HG02588 (cell line): ENCODE measurements at regions not wholly inside any gene's neighbourhood (a gene's known extent, or its start where the extent isn't known, plus 50 kb on each side); places are given as distances from the start of the nearest gene placed in this dataset.
"Not testable (repeated sequence)": the region's sequence is repeated elsewhere in the genome, so short reads cannot be mapped to it uniquely, and the experiment has no call there.

Experiments
- ATAC-seq: cut with Tn5 transposase; IDR thresholded peaks from one replicate; pipeline ENCODE4 v1.9.1; 2021; ENCODE audit warnings: mild to moderate bottlenecking, moderate library complexity; ENCODE audit not compliant: unreplicated experiment

DNA sequence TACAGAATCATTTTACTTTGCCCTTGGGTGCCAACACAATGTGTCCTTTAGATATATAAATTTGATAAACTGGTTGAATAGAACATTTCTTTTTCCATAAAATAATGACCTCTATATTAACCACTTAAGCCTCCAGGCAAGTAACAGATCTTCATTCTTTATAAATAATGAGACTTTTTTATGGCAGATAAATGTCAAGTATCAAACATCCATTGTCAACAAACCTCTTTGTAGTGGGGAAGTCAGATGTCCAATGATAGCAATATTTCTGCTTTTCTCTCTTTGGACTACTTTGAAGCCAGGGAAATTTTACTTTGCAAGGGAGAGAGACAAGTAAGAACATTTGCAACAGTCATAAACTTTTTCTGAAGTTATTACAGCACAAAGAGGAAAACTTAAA, 841.2 kb downstream of the CDH8 start:
- ATAC-seq, result no peak

GRCh38 chr16:61194573-61194972, 841.7 kb downstream of the CDH8 start:
- ATAC-seq, result no peak

DNA sequence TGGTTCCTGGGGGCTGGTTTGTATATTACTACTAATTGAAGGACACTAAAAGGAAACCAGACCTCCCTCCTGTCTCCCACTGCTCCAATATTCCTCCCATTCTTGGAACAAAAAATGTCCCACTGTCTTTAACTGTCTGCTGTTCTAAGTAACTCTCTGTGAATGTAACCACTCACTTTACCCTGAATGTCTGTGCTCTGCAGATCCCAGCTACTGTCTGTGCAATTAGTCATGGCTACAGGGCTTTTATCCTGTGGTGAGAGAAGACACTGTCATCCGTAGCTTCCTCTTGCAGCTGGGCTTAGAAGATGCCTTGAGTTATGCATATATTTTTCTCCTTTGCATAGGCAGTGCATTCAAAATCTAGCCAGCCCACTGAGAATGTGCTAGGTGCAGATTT, 853.8 kb downstream of the CDH8 start:
- no peak for ATAC-seq

DNA sequence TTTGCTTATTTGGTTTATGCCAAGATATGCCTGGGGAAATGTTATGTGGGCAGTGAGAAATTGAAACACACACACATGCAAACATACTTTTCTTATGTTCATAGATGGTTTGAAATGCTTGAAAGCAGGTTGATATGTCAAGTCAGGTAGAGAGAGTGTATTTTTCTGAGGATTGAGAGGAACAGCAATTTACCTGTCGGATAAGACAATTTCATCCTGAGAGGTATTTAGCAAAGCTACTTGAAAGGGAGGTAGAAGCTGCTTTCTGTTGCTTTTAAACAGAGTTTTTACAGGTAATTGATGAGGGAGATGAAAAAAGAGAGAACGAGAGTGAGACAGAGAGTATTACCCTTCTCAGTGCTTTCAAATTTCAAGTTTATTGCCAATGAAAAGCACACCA, 854.3 kb downstream of the CDH8 start:
- ATAC-seq, result no peak

DNA sequence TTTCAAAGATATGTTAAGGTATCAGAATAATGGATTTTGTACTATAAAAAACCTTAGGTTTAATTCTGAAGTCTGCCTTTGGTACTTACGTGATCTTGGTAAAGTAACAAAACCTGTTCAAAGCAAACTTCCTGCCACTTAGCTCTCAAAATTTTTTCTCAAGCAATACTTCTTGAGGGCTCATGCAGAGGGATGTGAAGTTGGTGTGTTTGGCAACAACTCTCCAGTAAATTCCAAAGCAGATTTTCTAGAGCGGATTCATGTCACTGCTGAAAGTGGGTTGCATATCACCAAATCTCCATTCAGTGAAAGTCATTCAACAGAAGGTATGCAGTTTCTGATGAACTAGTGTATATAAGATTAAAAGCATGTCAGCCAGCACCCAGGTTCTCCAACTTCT, 856.7 kb downstream of the CDH8 start:
- no peak for ATAC-seq

GRCh38 chr16:61165797-61166196, 870.4 kb downstream of the CDH8 start:
- no peak for ATAC-seq

DNA sequence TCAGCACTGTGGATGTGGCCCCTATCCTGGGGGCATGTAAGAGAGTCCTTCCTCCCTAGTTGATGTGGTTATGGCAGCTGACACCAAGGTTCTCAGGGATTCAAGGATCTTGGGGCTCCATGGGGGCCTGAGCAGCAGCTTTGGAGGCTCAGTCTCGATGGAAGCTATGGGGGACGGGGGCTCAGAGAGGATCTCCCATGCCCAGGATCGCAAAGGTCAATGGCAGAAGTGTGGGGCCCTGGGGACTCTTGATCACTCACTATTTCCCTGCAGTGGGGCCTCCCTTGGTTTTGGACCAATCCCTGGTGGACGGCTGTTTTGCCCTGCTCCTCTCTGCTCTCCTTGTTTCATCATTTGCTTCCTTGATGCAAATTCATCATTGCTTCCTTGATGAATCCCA, 885.9 kb downstream of the CDH8 start:
- no peak for ATAC-seq

DNA sequence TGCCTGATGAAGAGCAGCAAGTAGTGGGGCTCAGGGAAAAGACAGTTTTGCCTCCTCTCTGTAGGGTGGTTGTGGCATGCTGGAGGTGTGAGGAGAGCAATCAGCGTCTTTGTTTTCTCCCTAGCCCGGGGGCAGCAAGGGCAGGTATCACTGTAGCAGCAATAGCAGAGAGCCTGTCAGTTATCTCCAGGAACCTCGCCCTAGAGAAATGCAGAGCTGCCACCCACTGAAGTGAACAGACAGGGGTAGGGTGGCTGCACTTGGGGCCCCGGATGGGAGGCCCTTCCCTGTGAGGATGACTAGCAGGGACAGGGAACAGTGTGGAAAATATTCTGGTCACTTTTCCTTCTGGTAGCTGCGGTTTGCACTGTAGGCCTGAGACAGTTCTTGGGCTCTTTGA, 886.5 kb downstream of the CDH8 start:
- no peak for ATAC-seq

DNA sequence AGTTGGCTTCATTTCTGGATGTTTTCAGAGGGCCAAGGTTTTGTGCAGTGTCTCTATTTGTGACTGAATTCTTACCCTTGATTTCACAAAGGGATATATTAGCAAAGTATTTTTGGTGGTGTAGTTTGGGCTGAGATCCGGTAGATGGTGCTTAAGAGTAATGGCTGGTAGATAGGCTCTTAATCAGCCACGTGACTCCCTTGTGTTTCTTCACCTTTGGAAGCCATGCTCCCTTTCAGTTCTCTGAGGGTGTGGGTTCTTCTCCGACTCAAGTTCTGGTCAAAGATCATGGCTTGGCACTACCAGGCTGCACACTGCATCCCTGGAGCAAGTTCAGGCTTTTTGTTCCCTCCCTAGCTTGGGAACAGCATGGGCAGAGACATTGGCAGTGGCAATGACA, 887.3 kb downstream of the CDH8 start:
- no peak for ATAC-seq

DNA sequence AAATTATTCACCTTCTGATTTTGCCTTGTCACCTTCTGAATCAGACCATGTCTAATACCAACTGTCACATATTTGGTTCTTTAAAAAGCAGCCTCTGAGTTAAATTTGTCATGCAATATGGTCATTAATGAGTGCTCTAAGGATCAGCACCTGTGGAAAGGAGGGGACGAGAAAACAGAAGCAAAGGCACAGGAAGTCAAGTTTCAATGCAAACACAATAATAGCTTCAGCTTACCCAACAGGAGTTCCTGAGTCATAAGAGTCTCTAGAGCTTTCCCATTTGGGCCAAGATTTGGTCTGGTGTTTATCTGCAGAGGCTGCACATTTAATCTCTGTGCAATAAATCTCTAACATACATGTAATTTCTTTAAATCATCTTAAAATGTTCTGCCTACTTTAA, 889.8 kb downstream of the CDH8 start:
- no peak for ATAC-seq

DNA sequence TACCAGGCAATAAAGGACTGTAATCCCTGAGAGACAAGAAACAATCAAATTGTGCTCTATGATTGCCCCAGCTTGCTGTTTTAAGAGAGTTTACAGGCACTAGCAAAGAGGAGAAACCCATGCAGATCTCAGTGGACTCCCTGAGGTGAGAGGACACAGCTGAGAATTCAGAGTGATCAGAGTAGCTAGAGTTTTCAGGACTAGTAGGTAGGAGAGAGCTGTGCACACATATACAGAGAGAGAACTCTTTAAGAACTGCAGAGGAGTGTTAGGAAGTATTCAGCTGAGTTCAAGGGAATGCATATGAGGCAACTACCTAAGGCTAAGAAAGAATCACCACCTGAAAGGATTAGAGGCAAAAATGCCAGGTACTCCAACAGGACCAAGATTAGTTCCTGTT, 904.8 kb downstream of the CDH8 start:
- ATAC-seq, result no peak

- no peak for ATAC-seq
Observed at GRCh38 chr16:61128545-61129323, 907.5 kb downstream of the CDH8 start.

DNA sequence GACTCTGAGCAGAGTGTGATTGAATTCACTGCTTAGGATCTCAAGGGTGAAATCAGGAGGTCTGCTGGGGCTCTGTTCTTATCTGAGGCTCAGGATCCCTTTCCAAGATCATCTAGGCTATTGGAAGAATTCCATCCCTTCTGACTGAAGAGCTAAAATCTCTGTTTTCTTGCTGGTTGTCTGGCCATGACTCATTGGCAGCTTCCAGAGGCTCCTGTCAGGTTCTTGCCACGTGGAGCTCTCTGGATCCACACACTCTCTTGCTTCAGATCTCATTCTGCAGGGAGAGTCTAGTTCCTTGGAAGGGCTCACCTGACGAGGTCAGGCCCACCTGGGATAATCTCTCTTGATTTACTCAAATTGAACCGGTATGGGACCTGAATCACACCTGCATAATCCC, 930.7 kb downstream of the CDH8 start:
- ATAC-seq, result no peak

GRCh38 chr16:61098505-61098904, 937.7 kb downstream of the CDH8 start:
- ATAC-seq, result no peak

- not testable (repeated sequence) for ATAC-seq
Observed at GRCh38 chr16:61091300-61091699, 944.9 kb downstream of the CDH8 start.

DNA sequence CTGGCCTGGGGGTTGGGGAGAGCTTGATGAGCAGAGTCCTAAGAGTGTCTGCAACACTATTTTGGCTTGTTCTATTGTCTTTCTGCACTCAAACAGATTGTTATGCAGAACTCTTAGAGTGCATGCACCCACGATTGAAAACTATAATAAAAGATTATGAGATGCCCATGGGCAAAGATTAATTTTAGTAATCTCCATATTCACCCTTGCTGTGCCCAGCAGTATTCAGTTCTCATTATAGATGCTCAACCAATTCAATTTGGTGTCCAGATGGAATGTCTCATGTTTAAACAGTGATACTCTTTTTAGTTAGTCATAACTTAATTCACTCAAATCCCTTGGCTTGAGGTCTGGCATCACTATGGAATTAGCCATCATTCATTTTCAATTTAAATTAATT, 952.5 kb downstream of the CDH8 start:
- ATAC-seq, result no peak

GRCh38 chr16:61074324-61074723, 961.9 kb downstream of the CDH8 start:
- no peak for ATAC-seq

GRCh38 chr16:61057635-61058034, 978.6 kb downstream of the CDH8 start:
- no peak for ATAC-seq

DNA sequence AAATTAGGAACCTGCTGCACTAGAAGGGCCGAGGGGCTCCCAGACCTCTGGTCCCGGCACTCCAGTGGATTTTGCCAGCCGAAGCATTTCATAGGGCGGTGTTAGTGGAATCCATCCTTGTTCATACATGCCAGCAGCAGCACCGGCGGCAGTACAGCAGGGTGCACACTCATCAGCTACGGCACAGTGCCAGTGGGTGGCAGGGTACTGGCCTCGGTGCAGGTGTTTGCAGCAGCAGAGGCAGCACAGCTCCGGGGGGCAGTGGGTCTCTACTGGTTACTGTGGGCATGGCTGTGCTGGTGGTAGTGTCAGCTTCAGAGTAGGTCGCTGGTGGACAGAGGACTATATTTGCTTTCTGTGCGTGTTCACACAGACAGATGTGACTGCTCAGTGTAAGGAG, 985.7 kb downstream of the CDH8 start:
- ATAC-seq, result no peak

DNA sequence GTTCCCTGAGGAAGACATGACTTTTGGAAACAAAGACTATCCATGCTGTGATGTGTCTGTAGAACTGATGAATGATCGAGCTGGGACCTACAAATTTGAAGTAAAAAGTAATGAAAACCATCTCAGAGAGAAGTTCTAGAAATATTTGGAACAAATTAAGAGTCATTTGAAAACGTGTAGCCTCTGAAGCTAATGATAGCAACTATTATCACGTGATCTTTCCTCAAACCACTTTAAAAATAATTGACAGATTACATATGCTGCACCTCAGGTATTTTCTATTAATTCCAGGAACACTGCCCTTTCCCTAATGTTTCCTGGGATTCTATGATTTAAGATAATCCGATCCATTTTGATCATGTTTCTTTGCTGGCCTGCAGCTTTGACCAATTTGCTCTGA, 990.3 kb downstream of the CDH8 start:
- no peak for ATAC-seq

GRCh38 chr16:61042737-61043136, 993.5 kb downstream of the CDH8 start:
- no peak for ATAC-seq

- no peak for ATAC-seq
Observed at GRCh38 chr16:61030616-61031015, 1005.6 kb downstream of the CDH8 start.

- ATAC-seq, result no peak
Observed at GRCh38 chr16:61024180-61024900, 1011.9 kb downstream of the CDH8 start.
